ENCODE measurements at regions not wholly inside any gene's neighbourhood (a gene's known extent, or its start where the extent isn't known, plus 50 kb on each side); places are given as distances from the start of the nearest gene placed in this dataset.
"Not testable (repeated sequence)": the region's sequence is repeated elsewhere in the genome, so short reads cannot be mapped to it uniquely, and the experiment has no call there.

GRCh38 chr20:57106692-57107091 is 159.7 kb downstream of the BMP7 start:
- ChIA-PET CTCF (no interaction called here), POLR2A (no interaction called here)
- no peak for TF ChIP-seq CTCF (IDR thresholded peaks at IDR 0.05; ENCODE audit: control extremely low read depth, extremely low read depth, low read depth, missing control alignments)
- DNase-seq (ENCODE audit: extremely low spot score) = no peak

- ChIA-PET CTCF (no interaction called here), POLR2A (no interaction called here)
- no peak for DNase-seq (ENCODE audit: extremely low spot score)
- TF ChIP-seq CTCF (IDR thresholded peaks at IDR 0.05; ENCODE audit: control extremely low read depth, extremely low read depth, low read depth, missing control alignments) = no peak
These were observed 159.2 kb downstream of the BMP7 start for GRCh38 chr20:57107208-57107607.

- no peak for DNase-seq (ENCODE audit: extremely low spot score)
- ChIA-PET CTCF (no interaction called here), POLR2A (no interaction called here)
- TF ChIP-seq CTCF (IDR thresholded peaks at IDR 0.05; ENCODE audit: control extremely low read depth, extremely low read depth, low read depth, missing control alignments) = no peak
These were observed 158.2 kb downstream of the BMP7 start for GRCh38 chr20:57108218-57108617.

- ChIA-PET POLR2A (no interaction called here), CTCF (interaction anchor here (1.2 to 1.4 kb wide), 3 partner anchors 13 to 19 kb away, joined by 3 read pairs; no protein-coding TSS in a partner anchor)
- DNase-seq (ENCODE audit: extremely low spot score) = no peak
- TF ChIP-seq CTCF (IDR thresholded peaks at IDR 0.05; ENCODE audit: control extremely low read depth, extremely low read depth, low read depth, missing control alignments) = no peak
These were observed 157.5 kb downstream of the BMP7 start for GRCh38 chr20:57108742-57109570.

GRCh38 chr20:57109571-57109953 is 156.9 kb downstream of the BMP7 start:
- POLR2A ChIA-PET = no interaction called here
- no peak for TF ChIP-seq CTCF (IDR thresholded peaks at IDR 0.05; ENCODE audit: control extremely low read depth, extremely low read depth, low read depth, missing control alignments)
- CTCF ChIA-PET = interaction anchor here (1.2 to 1.4 kb wide), 3 partner anchors 14 to 20 kb away, joined by 3 read pairs; no protein-coding TSS in a partner anchor
- no peak for DNase-seq (ENCODE audit: extremely low spot score)

- CTCF ChIA-PET = interaction anchor here (1.2 to 1.4 kb wide), 3 partner anchors 14 to 20 kb away, joined by 3 read pairs; no protein-coding TSS in a partner anchor
- DNase-seq (ENCODE audit: extremely low spot score); POLR2A ChIA-PET: not testable (repeated sequence)
These were observed 156.1 kb downstream of the BMP7 start for GRCh38 chr20:57110121-57111027.

- ChIA-PET POLR2A (no interaction called here), CTCF (no interaction called here)
- no peak for DNase-seq (ENCODE audit: extremely low spot score)
- no peak for TF ChIP-seq CTCF (IDR thresholded peaks at IDR 0.05; ENCODE audit: control extremely low read depth, extremely low read depth, low read depth, missing control alignments)
These were observed 155.4 kb downstream of the BMP7 start for GRCh38 chr20:57111028-57111373.
